GM18907 (cell line): ENCODE measurements at regions not wholly inside any gene's neighbourhood (a gene's known extent, or its start where the extent isn't known, plus 50 kb on each side); places are given as distances from the start of the nearest gene placed in this dataset.
"Not testable (repeated sequence)": the region's sequence is repeated elsewhere in the genome, so short reads cannot be mapped to it uniquely, and the experiment has no call there.

ENCODE experiments used
- ATAC-seq: cut with Tn5 transposase; IDR thresholded peaks from one replicate; pipeline ENCODE4 v1.9.1; 2021; ENCODE audit warnings: mild to moderate bottlenecking, moderate library complexity; ENCODE audit not compliant: unreplicated experiment

- not testable (repeated sequence) for ATAC-seq
Measured at GRCh38 chr2:43004126-43004865, 211.9 kb upstream of the HAAO start.

GRCh38 chr2:43003702-43004101, 211.3 kb upstream of the HAAO start:
- ATAC-seq: no peak

- no peak for ATAC-seq
Measured at GRCh38 chr2:43001787-43002468, 209.5 kb upstream of the HAAO start.

GRCh38 chr2:43001055-43001378, 208.6 kb upstream of the HAAO start:
- ATAC-seq: no peak

GRCh38 chr2:43000242-43001054, 208.1 kb upstream of the HAAO start:
- ATAC-seq: peak; percentile 53

GRCh38 chr2:42999856-43000241, 207.5 kb upstream of the HAAO start:
- no peak for ATAC-seq

- ATAC-seq: no peak
Measured at GRCh38 chr2:42999391-42999841, 207.0 kb upstream of the HAAO start.

- ATAC-seq: no peak
Measured at GRCh38 chr2:42998721-42999120, 206.3 kb upstream of the HAAO start.

- no peak for ATAC-seq
Measured at GRCh38 chr2:42996528-42996927, 204.1 kb upstream of the HAAO start.

- ATAC-seq: no peak
Measured at GRCh38 chr2:42995752-42996422, 203.5 kb upstream of the HAAO start.

- ATAC-seq: not testable (repeated sequence)
Measured at GRCh38 chr2:42989283-42990081, 197.1 kb upstream of the HAAO start.

- ATAC-seq: not testable (repeated sequence)
Measured at GRCh38 chr2:42988055-42988454, 195.7 kb upstream of the HAAO start.

- no peak for ATAC-seq
Measured at GRCh38 chr2:42987112-42987922, 194.9 kb upstream of the HAAO start.

- ATAC-seq: no peak
Measured at GRCh38 chr2:42984617-42985016, 192.2 kb upstream of the HAAO start.

- ATAC-seq: no peak
Measured at GRCh38 chr2:42984081-42984480, 191.7 kb upstream of the HAAO start.

GRCh38 chr2:42980764-42981416, 188.5 kb upstream of the HAAO start:
- ATAC-seq: no peak

GRCh38 chr2:42979870-42980763, 187.7 kb upstream of the HAAO start:
- ATAC-seq: no peak

GRCh38 chr2:42979416-42979869, 187.1 kb upstream of the HAAO start:
- ATAC-seq: no peak
